MM.1S (cell line): ENCODE measurements at regions not wholly inside any gene's neighbourhood (a gene's known extent, or its start where the extent isn't known, plus 50 kb on each side); places are given as distances from the start of the nearest gene placed in this dataset.

Experiments
- CTCF ChIP-seq: fragments of 300-600 bp; sonication (generic); IDR thresholded peaks from 2 replicates; pipeline ENCODE4 v1.5.1; 2016; ENCODE audit warnings: antibody characterized with exemption, low read length, mixed read lengths
- EZH2 ChIP-seq: fragments of 300-600 bp; sonication (generic); optimal IDR thresholded peaks from 2 replicates; pipeline ENCODE3; 2017; ENCODE audit warnings: low read depth, mild to moderate bottlenecking, antibody characterized with exemption, low read length, mixed read lengths
- EZH2phosphoT487 ChIP-seq: fragments of 300-600 bp; sonication (generic); IDR thresholded peaks from 2 replicates; pipeline ENCODE4 v1.6.1; 2018; ENCODE audit warnings: antibody characterized with exemption, low read length

DNA sequence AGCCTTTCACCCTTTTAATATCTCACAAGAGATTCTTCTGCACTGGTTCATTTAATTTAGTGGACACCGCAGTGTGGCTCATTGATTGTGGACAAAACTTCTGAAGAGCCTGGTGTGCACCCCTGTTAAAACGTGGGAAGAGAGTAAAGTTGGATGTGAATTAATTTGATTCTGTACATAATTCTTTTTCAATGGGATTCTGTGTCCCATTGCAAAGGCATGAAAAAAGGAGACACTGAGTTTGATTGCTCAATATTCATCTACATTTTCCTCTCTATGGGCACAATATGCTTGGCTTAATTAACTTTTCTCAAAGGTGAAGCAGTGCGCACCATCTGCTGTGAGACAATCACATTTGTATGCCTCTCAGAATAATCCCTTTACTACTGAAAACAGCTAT lies 95.1 kb downstream of the BARHL2 start:
- TF ChIP-seq CTCF (no peak), EZH2 (no peak), EZH2phosphoT487 (no peak)
